SK-N-MC (cell line): ENCODE measurements at regions not wholly inside any gene's neighbourhood (a gene's known extent, or its start where the extent isn't known, plus 50 kb on each side); places are given as distances from the start of the nearest gene placed in this dataset.

ENCODE experiments used
- DNase-seq: peaks from one replicate; pipeline ENCODE4 v3.0.0-alpha.2; 2011; ENCODE audit warnings: low read depth, low spot score
- H3K27ac ChIP-seq: fragments of 200-600 bp; sonication (generic); 2 replicates; pipeline ENCODE4 v1.5.1; 2016; ENCODE audit warnings: mixed run types
- H3K36me3 ChIP-seq: fragments of 200-600 bp; sonication (generic); 2 replicates; pipeline ENCODE4 v1.6.1; 2017; ENCODE audit warnings: antibody characterized with exemption, low read length, mixed read lengths; ENCODE audit not compliant: insufficient read depth
- H3K4me3 ChIP-seq: fragments of 200-600 bp; sonication (generic); 2 replicates; pipeline ENCODE4 v1.5.1; 2016
- H3K9ac ChIP-seq: fragments of 200-600 bp; sonication (generic); 2 replicates; pipeline ENCODE4 v1.8.0; 2017; ENCODE audit warnings: mixed run types, mixed read lengths; ENCODE audit not compliant: insufficient read length
- H3K9me3 ChIP-seq: fragments of 200-600 bp; sonication (generic); 2 replicates; pipeline ENCODE4 v1.6.1; 2017; ENCODE audit warnings: low read depth, mild to moderate bottlenecking, antibody characterized with exemption, low read length, moderate library complexity, mixed read lengths
- EZH2 ChIP-seq: fragments of 200-600 bp; sonication (generic); IDR thresholded peaks from one replicate; pipeline ENCODE4 v1.6.1; 2017; ENCODE audit warnings: antibody characterized with exemption
- FOXP2 ChIP-seq: optimal IDR thresholded peaks from 2 replicates; pipeline ENCODE3; 2011; ENCODE audit warnings: mild to moderate bottlenecking, moderate library complexity; ENCODE audit not compliant: insufficient read depth; ENCODE audit errors: extremely low read length, control extremely low read depth
- POLR2AphosphoS5 ChIP-seq: IDR thresholded peaks from 2 replicates; pipeline ENCODE4 v1.6.1; 2012; ENCODE audit warnings: mild to moderate bottlenecking, low read depth, low read length, borderline replicate concordance

DNA sequence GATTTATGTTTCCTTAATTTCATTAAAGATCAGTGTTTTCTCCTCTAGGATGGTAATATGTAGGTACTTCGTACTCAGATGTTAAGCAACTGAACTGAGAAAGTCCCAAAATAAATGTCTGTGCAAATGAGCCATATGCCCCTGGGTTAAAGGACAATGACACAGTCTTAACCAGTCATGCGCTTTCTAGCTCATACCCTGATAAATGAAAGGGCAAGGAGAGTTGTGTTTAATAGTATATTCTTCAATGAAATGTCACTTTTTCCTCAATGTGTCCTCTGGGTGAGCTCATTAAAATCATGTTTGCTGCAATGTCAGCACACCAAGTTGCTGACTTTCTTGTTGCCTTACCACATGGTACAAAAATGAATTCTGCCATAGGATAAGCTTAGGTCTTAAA is 856.3 kb downstream of the TMEM182 start:
- H3K27ac ChIP-seq = no peak overlapping the region
- H3K4me3 ChIP-seq = no peak overlapping the region
- TF ChIP-seq POLR2AphosphoS5 = no peak
- DNase-seq = no peak
- no peaks in the 10 kb centered on the region for H3K36me3 ChIP-seq
- H3K9ac ChIP-seq = no peak overlapping the region
- no peaks in the 10 kb centered on the region for H3K9me3 ChIP-seq

DNA sequence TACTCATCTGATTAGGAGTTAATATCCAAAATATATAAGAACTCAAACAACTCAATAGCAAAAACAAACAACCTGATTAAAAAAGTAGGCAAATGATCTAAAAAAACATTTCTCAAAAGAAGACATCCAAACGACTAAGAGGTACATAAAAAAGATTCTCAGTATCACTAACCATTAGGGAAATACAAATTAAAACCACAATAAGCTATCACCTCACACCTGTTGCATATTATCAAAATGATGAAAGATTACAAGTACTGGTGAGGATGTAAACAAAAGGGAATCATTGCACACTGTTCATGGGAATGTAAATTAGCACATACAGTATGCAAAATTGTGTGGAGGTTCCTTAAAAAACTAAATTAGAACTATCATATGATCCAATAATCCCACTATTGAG is 865.5 kb downstream of the TMEM182 start:
- no peak for TF ChIP-seq POLR2AphosphoS5
- TF ChIP-seq FOXP2 = no peak
- no peak for TF ChIP-seq EZH2
- no peak overlapping the region for H3K9ac ChIP-seq
- no peak overlapping the region for H3K27ac ChIP-seq
- H3K9me3 ChIP-seq = no peaks in the 10 kb centered on the region
- H3K36me3 ChIP-seq = no peaks in the 10 kb centered on the region
- DNase-seq = no peak
- H3K4me3 ChIP-seq = no peak overlapping the region

DNA sequence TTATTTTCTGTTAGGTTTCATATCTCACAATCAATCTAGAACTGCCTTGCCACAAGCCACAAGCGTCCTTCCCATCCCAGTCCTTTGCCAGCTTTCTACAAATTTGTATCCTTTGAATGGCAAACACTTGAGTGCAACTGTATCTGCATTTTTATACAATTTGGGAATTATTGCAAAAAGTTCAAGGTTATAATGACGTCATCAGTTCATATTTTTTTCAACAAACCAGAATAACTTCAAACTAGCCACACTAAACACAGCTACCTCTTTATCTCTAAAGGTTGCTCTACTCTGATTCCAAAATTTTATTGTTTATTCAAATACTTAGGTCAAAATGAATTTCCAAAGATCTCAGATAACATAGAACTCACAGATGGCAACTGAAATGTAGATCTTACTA is 877.1 kb downstream of the TMEM182 start:
- H3K27ac ChIP-seq = no peak overlapping the region
- H3K36me3 ChIP-seq = no peaks in the 10 kb centered on the region
- H3K9me3 ChIP-seq = no peaks in the 10 kb centered on the region
- DNase-seq = no peak
- TF ChIP-seq FOXP2 = no peak
- TF ChIP-seq POLR2AphosphoS5 = no peak
- TF ChIP-seq EZH2 = no peak
- no peak overlapping the region for H3K4me3 ChIP-seq
- no peak overlapping the region for H3K9ac ChIP-seq

GRCh38 chr2:103656558-103656957 is 894.7 kb downstream of the TMEM182 start:
- TF ChIP-seq POLR2AphosphoS5 = no peak
- TF ChIP-seq FOXP2 = no peak
- no peak for TF ChIP-seq EZH2
- Histone ChIP-seq H3K27ac (no peak overlapping the region), H3K9me3 (no peaks in the 10 kb centered on the region), H3K36me3 (no peaks in the 10 kb centered on the region), H3K9ac (no peak overlapping the region), H3K4me3 (no peak overlapping the region)
- no peak for DNase-seq

DNA sequence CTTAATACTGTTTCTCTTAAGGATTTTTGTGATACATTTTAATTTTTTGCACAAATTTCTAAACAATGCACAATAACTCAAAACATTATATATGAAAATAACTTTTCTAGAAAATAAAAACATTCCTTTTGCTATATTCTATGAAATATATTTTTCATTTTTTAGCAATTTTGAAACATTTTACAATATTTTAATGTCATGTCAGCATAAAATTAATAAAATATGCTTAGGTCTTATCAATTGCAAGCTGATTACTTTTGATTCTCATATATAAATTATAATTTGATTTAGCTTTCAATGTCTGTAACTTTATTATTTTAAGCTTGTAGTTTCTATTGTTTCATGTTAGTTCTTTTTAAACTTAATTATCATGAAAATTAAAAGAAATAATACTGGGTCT is 898.7 kb downstream of the TMEM182 start:
- Histone ChIP-seq H3K36me3 (no peaks in the 10 kb centered on the region), H3K9me3 (no peaks in the 10 kb centered on the region), H3K4me3 (no peak overlapping the region), H3K9ac (no peak overlapping the region), H3K27ac (no peak overlapping the region)
- TF ChIP-seq FOXP2 = no peak
- no peak for TF ChIP-seq EZH2
- TF ChIP-seq POLR2AphosphoS5 = no peak
- no peak for DNase-seq

- DNase-seq = no peak
- Histone ChIP-seq H3K27ac (no peak overlapping the region), H3K4me3 (no peak overlapping the region), H3K9me3 (no peaks in the 10 kb centered on the region), H3K36me3 (no peaks in the 10 kb centered on the region), H3K9ac (no peak overlapping the region)
- no peak for TF ChIP-seq EZH2
- no peak for TF ChIP-seq FOXP2
- no peak for TF ChIP-seq POLR2AphosphoS5
Observed at GRCh38 chr2:103660947-103661346, 899.1 kb downstream of the TMEM182 start.

- Histone ChIP-seq H3K27ac (no peak overlapping the region), H3K4me3 (no peak overlapping the region), H3K9ac (no peak overlapping the region), H3K9me3 (no peaks in the 10 kb centered on the region), H3K36me3 (no peaks in the 10 kb centered on the region)
- TF ChIP-seq POLR2AphosphoS5 (no peak), FOXP2 (no peak), EZH2 (no peak)
- DNase-seq = no peak
Observed at GRCh38 chr2:103664690-103665089, 902.9 kb downstream of the TMEM182 start.

DNA sequence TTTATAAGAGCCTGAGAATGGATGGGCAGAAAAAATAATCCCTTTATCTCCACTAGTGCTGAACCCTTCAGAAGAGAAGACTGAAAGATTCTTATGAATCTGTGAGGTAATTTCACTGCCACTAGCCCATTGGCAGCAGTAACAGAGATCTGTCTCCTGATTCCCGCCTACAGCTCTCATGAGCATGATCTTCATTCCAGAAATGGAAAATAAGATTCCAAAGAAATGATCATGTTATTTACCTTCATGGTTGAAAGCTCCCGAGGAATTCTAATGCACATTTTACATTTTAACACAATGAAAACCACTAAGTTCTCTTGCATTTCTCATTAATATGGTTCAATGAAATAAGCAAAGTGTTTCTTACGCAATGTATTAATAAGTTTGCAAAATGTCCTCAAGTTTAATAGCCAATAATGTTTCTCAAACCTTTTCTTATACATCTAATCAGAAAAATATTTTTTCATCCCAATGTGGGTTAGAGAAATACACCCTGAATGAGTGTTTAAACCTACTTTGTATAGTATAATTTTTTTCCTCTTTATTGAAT is 905.6 kb downstream of the TMEM182 start:
- no peaks in the 10 kb centered on the region for H3K36me3 ChIP-seq
- TF ChIP-seq EZH2 = no peak
- no peak for TF ChIP-seq FOXP2
- TF ChIP-seq POLR2AphosphoS5 = no peak
- no peak overlapping the region for H3K27ac ChIP-seq
- H3K9ac ChIP-seq = no peak overlapping the region
- DNase-seq = no peak
- no peak overlapping the region for H3K4me3 ChIP-seq
- H3K9me3 ChIP-seq = no peaks in the 10 kb centered on the region

- Histone ChIP-seq H3K36me3 (no peaks in the 10 kb centered on the region), H3K9ac (no peak overlapping the region), H3K9me3 (no peaks in the 10 kb centered on the region), H3K4me3 (no peak overlapping the region), H3K27ac (no peak overlapping the region)
- DNase-seq = no peak
- TF ChIP-seq FOXP2 = no peak
Observed at GRCh38 chr2:103669531-103669930, 907.7 kb downstream of the TMEM182 start.
